ENCODE measurements at regions not wholly inside any gene's neighbourhood (a gene's known extent, or its start where the extent isn't known, plus 50 kb on each side); places are given as distances from the start of the nearest gene placed in this dataset.

GRCh38 chr1:29842130-29842529 lies 605.8 kb downstream of the PTPRU start:
- H3K36me3 ChIP-seq: no peaks in the 10 kb centered on the region
- H3K9me3 ChIP-seq: no peaks in the 10 kb centered on the region
- no peak overlapping the region for H3K4me3 ChIP-seq
- no peaks in the 10 kb centered on the region for H3K27me3 ChIP-seq
- no peaks in the 10 kb centered on the region for H3K4me1 ChIP-seq
- intact Hi-C loops (cut with DNase I): no loop called here
- no peak overlapping the region for H3K27ac ChIP-seq
- DNase-seq (ENCODE audit: low spot score in 2 of 2): no peak
- TF ChIP-seq CTCF (IDR thresholded peaks at IDR 0.05): no peak

GRCh38 chr1:29839726-29840125 lies 603.4 kb downstream of the PTPRU start:
- DNase-seq (ENCODE audit: low spot score in 2 of 2): peak in 1 of 2 donors; percentile 19

GRCh38 chr1:29838738-29839320 lies 602.5 kb downstream of the PTPRU start:
- H3K36me3 ChIP-seq: no peaks in the 10 kb centered on the region
- H3K9me3 ChIP-seq: no peaks in the 10 kb centered on the region
- H3K4me3 ChIP-seq: no peak overlapping the region
- H3K27me3 ChIP-seq: no peaks in the 10 kb centered on the region
- H3K27ac ChIP-seq: no peak overlapping the region
- DNase-seq (ENCODE audit: low spot score in 2 of 2): peak in 1 of 2 donors; percentile 18
- TF ChIP-seq CTCF (IDR thresholded peaks at IDR 0.05): no peak
- H3K4me1 ChIP-seq: no peaks in the 10 kb centered on the region
- intact Hi-C loops (cut with DNase I): no loop called here

More at GRCh38 chr1:29839726-29840125, 603.4 kb downstream of the PTPRU start:
- Histone ChIP-seq H3K4me1 (no peaks in the 10 kb centered on the region), H3K4me3 (no peak overlapping the region), H3K27me3 (no peaks in the 10 kb centered on the region), H3K36me3 (no peaks in the 10 kb centered on the region), H3K9me3 (no peaks in the 10 kb centered on the region), H3K27ac (no peak overlapping the region)
- no peak for TF ChIP-seq CTCF (IDR thresholded peaks at IDR 0.05)
- intact Hi-C loops (cut with DNase I): no loop called here

- H3K9me3 ChIP-seq: no peaks in the 10 kb centered on the region
- peak in 1 of 2 donors; percentile 57 for DNase-seq (ENCODE audit: low spot score in 2 of 2)
- no peaks in the 10 kb centered on the region for H3K4me1 ChIP-seq
- no peaks in the 10 kb centered on the region for H3K36me3 ChIP-seq
- no peak overlapping the region for H3K4me3 ChIP-seq
- H3K27ac ChIP-seq: no peak overlapping the region
- no peak for TF ChIP-seq CTCF (IDR thresholded peaks at IDR 0.05)
- no peaks in the 10 kb centered on the region for H3K27me3 ChIP-seq
- intact Hi-C loops (cut with DNase I): no loop called here
Observed at GRCh38 chr1:29836651-29837646, 600.6 kb downstream of the PTPRU start.

- DNase-seq (ENCODE audit: low spot score in 2 of 2): peak in 1 of 2 donors; percentile 47
- no peaks in the 10 kb centered on the region for H3K4me1 ChIP-seq
- intact Hi-C loops (cut with DNase I): no loop called here
- no peaks in the 10 kb centered on the region for H3K27me3 ChIP-seq
- H3K4me3 ChIP-seq: no peak overlapping the region
- no peak overlapping the region for H3K27ac ChIP-seq
- no peak for TF ChIP-seq CTCF (IDR thresholded peaks at IDR 0.05)
- H3K36me3 ChIP-seq: no peaks in the 10 kb centered on the region
- no peaks in the 10 kb centered on the region for H3K9me3 ChIP-seq
Observed at GRCh38 chr1:29835874-29836273, 599.6 kb downstream of the PTPRU start.
